HepG2 (cell line): ENCODE measurements at regions not wholly inside any gene's neighbourhood (a gene's known extent, or its start where the extent isn't known, plus 50 kb on each side); places are given as distances from the start of the nearest gene placed in this dataset.

Source experiments
- ATAC-seq: fragments of 200-7000 bp; cut with Tn5 transposase; 3 replicates; pipeline ENCODE4 v1.9.1; 2020; ENCODE audit warnings: mild to moderate bottlenecking, moderate library complexity
- BruUV-seq: library from RNA; stranded (reverse); fragments of 400-500 nt; replicated peaks from 2 replicates; lab custom pipeline; 2021; lab: Mats Ljungman, UMichigan
- CTCF ChIA-PET: fragments of 300-600 bp; formaldehyde crosslinking; extraction: SDS; loops from one replicate; lab custom pipeline; 2021; ENCODE audit warnings: low total read pairs, inconsistent platforms, low intra/inter-chr PET ratio; lab: Yijun Ruan, JAX
- POLR2A ChIA-PET: fragments of 350-600 bp; sonication (Branson Sonifier 250); formaldehyde crosslinking; loops from one replicate; lab custom pipeline; 2020; ENCODE audit warnings: antibody characterized with exemption, inconsistent platforms; lab: Yijun Ruan, JAX
- DNase-seq: peaks from one replicate; pipeline ENCODE4 v3.0.0-alpha.2; 2015; ENCODE audit warnings: low spot score
- FAIRE-seq: peaks from 3 replicates; lab custom pipeline; 2011; peaks lifted over from hg19 to GRCh38; lab: Jason Lieb, UNC
- H2AFZ ChIP-seq: one replicate; pipeline ENCODE4 v1.6.1; 2011; ENCODE audit warnings: low read length, inconsistent platforms
- H3K27ac ChIP-seq: fragments of 300-600 bp; 3 replicates; pipeline ENCODE4 v1.8.0; 2011; ENCODE audit warnings: mixed run types, mild to moderate bottlenecking, mixed read lengths, low read length, inconsistent platforms; ENCODE audit not compliant: insufficient read depth; ENCODE audit errors: extremely low read length
- H3K27me3 ChIP-seq, 2 experiments: fragments of 200-600 bp in 1 of 2; 2 replicates in 1 of 2; 3 replicates in 1 of 2; pipeline versions ENCODE4 v1.6.0 to v1.8.0; 2011; ENCODE audit warnings: low read length in 2 of 2, mild to moderate bottlenecking in 2 of 2, moderate library complexity in 2 of 2, inconsistent platforms in 1 of 2; ENCODE audit not compliant: insufficient read depth in 2 of 2, control insufficient read depth in 1 of 2
- H3K36me3 ChIP-seq, 2 experiments: fragments of 200-600 bp in 1 of 2; replicated peaks in 1 of 2; 2 replicates in 1 of 2; 3 replicates in 1 of 2; pipeline versions ENCODE4 v1.5.1 to v1.8.0; 2011; ENCODE audit warnings: low read length in 2 of 2, inconsistent platforms in 1 of 2; ENCODE audit not compliant: insufficient read depth in 2 of 2, control insufficient read depth in 1 of 2
- H3K4me1 ChIP-seq: 2 replicates; pipeline ENCODE4 v1.5.1; 2012; ENCODE audit warnings: low read length, inconsistent platforms; ENCODE audit not compliant: insufficient read depth
- H3K4me2 ChIP-seq: 2 replicates; pipeline ENCODE4 v1.6.0; 2011; ENCODE audit warnings: low read depth, low read length, inconsistent platforms
- H3K4me3 ChIP-seq, 3 experiments: fragments of 200-600 bp in 1 of 3; sonication (generic), shearing (Covaris generic) in 1 of 3; replicated peaks in 1 of 3; 2 replicates each; pipeline ENCODE4 v1.5.1; 2011 to 2016; ENCODE audit warnings: low read length in 3 of 3, inconsistent platforms in 2 of 3, low read depth in 2 of 3, mild to moderate bottlenecking in 2 of 3, control low read depth in 1 of 3, mixed read lengths in 1 of 3; ENCODE audit not compliant: insufficient read depth in 1 of 3
- H3K79me2 ChIP-seq: one replicate; pipeline ENCODE4 v1.6.1; 2011; ENCODE audit warnings: low read length, inconsistent platforms; ENCODE audit not compliant: insufficient read depth
- H3K9ac ChIP-seq: 2 replicates; pipeline ENCODE4 v1.6.0; 2011; ENCODE audit warnings: mild to moderate bottlenecking, low read depth, low read length, inconsistent platforms; ENCODE audit not compliant: insufficient read depth
- H3K9me3 ChIP-seq: 2 replicates; pipeline ENCODE4 v1.5.1; 2012; ENCODE audit warnings: mild to moderate bottlenecking, low read length
- H4K20me1 ChIP-seq: 2 replicates; pipeline ENCODE4 v1.6.0; 2011; ENCODE audit warnings: inconsistent platforms, mild to moderate bottlenecking, low read length, moderate library complexity; ENCODE audit not compliant: insufficient read depth
- CENPX ChIP-seq: sonication (generic); formaldehyde crosslinking; IDR thresholded peaks from 2 replicates; pipeline ENCODE4 v1.9.0; 2021; ENCODE audit warnings: mild to moderate bottlenecking, missing genetic modification reagents, moderate library complexity
- LCORL ChIP-seq, 2 experiments: fragments of 450-650 bp in 1 of 2; sonication (generic) in 1 of 2; formaldehyde crosslinking in 1 of 2; IDR thresholded peaks; 2 replicates each; pipeline versions ENCODE4 v1.5.0 to v1.6.1; 2017 to 2020; ENCODE audit warnings: antibody characterized with exemption in 1 of 2, missing genetic modification reagents in 1 of 2
- MAFK ChIP-seq, 2 experiments: IDR thresholded peaks in 1 of 2; conservative IDR thresholded peaks in 1 of 2; 2 replicates each; pipeline ENCODE4 v1.6.1; 2011; ENCODE audit warnings: improper control_type of control experiment in 2 of 2, low read length in 2 of 2
- SAFB2 ChIP-seq: sonication (generic); formaldehyde crosslinking; IDR thresholded peaks from 2 replicates; pipeline ENCODE4 v1.5.1; 2020; ENCODE audit warnings: missing genetic modification reagents, low read depth, mild to moderate bottlenecking, borderline replicate concordance
- SP4 ChIP-seq: sonication (generic); formaldehyde crosslinking; IDR thresholded peaks from 2 replicates; pipeline ENCODE4 v1.8.1; 2023; ENCODE audit warnings: mild to moderate bottlenecking, missing genetic modification reagents
- ZNF264 ChIP-seq: sonication (generic); formaldehyde crosslinking; IDR thresholded peaks from 2 replicates; pipeline ENCODE4 v1.4.0; 2020; ENCODE audit warnings: missing genetic modification reagents
- ZNF280D ChIP-seq: sonication (generic); formaldehyde crosslinking; IDR thresholded peaks from 2 replicates; pipeline ENCODE4 v1.5.1; 2020; ENCODE audit warnings: mild to moderate bottlenecking, missing genetic modification reagents
- ZNF441 ChIP-seq: sonication (generic); formaldehyde crosslinking; IDR thresholded peaks from 2 replicates; pipeline ENCODE4 v1.7.0; 2021; ENCODE audit warnings: missing genetic modification reagents, borderline replicate concordance
- ZNF510 ChIP-seq: sonication (generic); formaldehyde crosslinking; IDR thresholded peaks from 2 replicates; pipeline ENCODE4 v1.4.0; 2020; ENCODE audit warnings: low read depth, mild to moderate bottlenecking, missing genetic modification reagents
- ZNF7 ChIP-seq: IDR thresholded peaks from 2 replicates; pipeline ENCODE4 v1.6.1; 2016; ENCODE audit warnings: missing biosample characterization, missing genetic modification reagents
- ZNF773 ChIP-seq: sonication (generic); formaldehyde crosslinking; IDR thresholded peaks from 2 replicates; pipeline ENCODE4 v1.4.0; 2020; ENCODE audit warnings: missing genetic modification reagents, borderline replicate concordance
- ZSCAN30 ChIP-seq: sonication (generic); formaldehyde crosslinking; IDR thresholded peaks from 2 replicates; pipeline ENCODE4 v1.5.0; 2020; ENCODE audit warnings: mild to moderate bottlenecking, missing genetic modification reagents
- WGBS: methylation state at CpG from one replicate; pipeline ENCODE4 v1.1.6; 2017; ENCODE audit warnings: low lambda C conversion rate; 5-methylcytosine and 5-hydroxymethylcytosine counted together
- in situ Hi-C: cut with HindIII; loops from 2 replicates; pipeline ENCODE4 v1.10.0; 2017; ENCODE audit warnings: low pct_unique_long_range_greater_than_20kb; ENCODE audit not compliant: extremely low pct_ligation_motif_present
- intact Hi-C: fragments of 100-400 bp; cut with micrococcal nuclease; formaldehyde crosslinking; loops from one replicate; pipeline ENCODE4 v1.10.0; 2022; ENCODE audit not compliant: unreplicated experiment
- TF ChIP-seq, protein P1 (sequence below): sonication (generic); formaldehyde crosslinking; conservative IDR thresholded peaks from 2 replicates; pipeline ENCODE4 v1.8.0; 2022; ENCODE audit warnings: low read depth, missing genetic modification reagents

DNA sequence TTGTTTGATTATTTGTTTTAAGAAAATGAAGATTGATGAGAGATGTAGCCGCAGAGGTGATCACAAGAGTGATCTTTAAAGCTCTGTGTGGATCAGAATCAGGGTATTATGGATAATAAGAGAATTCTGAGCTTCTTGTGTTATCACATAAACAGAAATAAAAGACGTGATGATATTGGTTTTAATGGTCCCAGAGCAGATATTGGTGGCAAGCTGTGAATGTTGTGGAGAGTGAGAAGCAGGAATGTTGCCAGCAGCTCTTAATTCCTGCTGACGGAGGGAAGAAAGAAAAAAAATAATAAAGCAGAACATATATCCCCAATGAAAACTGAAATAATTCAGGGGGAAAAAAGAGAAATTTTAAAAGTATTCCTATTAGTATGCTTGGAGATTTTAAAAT is 1015.9 kb downstream of the PCDH18 start (continued):
- no peak for TF ChIP-seq ZNF510

DNA sequence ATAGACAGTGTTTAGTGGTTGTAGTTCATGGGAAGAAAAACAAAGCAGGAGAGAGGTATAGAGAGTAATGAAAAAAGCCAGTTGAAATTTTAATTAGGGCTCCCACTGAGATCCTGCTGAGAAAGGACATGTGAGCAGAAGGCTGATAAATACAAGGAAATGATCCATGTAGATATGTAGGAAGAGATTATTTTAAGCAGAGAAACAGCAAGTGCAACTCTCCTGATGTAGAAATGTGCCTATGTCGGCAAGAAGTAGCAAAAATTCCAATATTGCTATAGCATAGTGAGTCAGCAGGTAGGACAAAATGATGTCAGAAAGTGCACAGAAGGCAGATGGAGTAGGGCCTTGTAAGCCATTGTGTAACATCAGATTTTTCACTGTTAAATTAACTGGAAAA is 1027.3 kb downstream of the PCDH18 start:
- no peak for DNase-seq
- ATAC-seq = no peak
- no peaks in the 10 kb centered on the region for H3K9me3 ChIP-seq
- no peaks in the 10 kb centered on the region for H3K79me2 ChIP-seq
- WGBS = 6% methylated on average over 1 of the region's 1 CpG
- ChIA-PET CTCF (no interaction called here), POLR2A (no interaction called here)
- no peaks in the 10 kb centered on the region for H3K36me3 ChIP-seq
- TF ChIP-seq MAFK (conservative IDR thresholded peaks at IDR 0.05 in 1 of 2, IDR thresholded peaks at IDR 0.05 in 1 of 2; ENCODE audit: low read length in 2 of 2) (0 out of 4 replicates have a peak, but pooled peaks of 1 of the 2 experiments have one; percentile 13), SAFB2 (no peak), ZNF264 (CRISPR knock-in tag) (no peak)
- TF ChIP-seq, protein P1, sequence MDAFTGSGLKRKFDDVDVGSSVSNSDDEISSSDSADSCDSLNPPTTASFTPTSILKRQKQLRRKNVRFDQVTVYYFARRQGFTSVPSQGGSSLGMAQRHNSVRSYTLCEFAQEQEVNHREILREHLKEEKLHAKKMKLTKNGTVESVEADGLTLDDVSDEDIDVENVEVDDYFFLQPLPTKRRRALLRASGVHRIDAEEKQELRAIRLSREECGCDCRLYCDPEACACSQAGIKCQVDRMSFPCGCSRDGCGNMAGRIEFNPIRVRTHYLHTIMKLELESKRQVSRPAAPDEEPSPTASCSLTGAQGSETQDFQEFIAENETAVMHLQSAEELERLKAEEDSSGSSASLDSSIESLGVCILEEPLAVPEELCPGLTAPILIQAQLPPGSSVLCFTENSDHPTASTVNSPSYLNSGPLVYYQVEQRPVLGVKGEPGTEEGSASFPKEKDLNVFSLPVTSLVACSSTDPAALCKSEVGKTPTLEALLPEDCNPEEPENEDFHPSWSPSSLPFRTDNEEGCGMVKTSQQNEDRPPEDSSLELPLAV (CRISPR knock-in tag) = no peak
- no peak overlapping the region for H3K9ac ChIP-seq
- H3K4me2 ChIP-seq = no peak overlapping the region
- no peak overlapping the region for H3K4me3 ChIP-seq
- no peak overlapping the region for H3K27ac ChIP-seq
- intact Hi-C loops (no loop called here), in situ Hi-C loops (no loop called here)
- no peaks in the 10 kb centered on the region for H4K20me1 ChIP-seq
- H2AFZ ChIP-seq = no peak overlapping the region
- no peaks in the 10 kb centered on the region for H3K27me3 ChIP-seq
- FAIRE-seq = no peak
- no TSS peak for BruUV-seq
- H3K4me1 ChIP-seq = no peaks in the 10 kb centered on the region

DNA sequence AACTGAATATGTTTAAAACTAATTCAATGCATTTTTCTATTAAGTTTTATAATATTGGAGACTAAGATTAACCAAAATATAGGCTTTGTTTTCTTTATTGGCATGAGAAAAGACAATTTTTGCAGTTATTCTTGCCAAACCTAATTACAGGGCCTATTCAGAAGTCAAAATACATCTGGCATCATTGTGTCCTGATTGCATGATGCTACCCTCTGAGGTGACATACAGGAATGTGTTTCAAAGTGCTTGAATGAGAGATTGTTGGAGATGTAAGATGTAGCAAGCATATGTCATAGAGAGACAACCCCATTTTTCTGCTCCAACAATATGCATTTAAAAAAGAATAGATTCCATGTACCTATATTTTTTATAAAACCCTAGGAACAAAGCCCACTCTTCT is 1036.4 kb downstream of the PCDH18 start:
- no peak for ATAC-seq
- H3K4me3 ChIP-seq = no peak overlapping the region
- ChIA-PET POLR2A (no interaction called here), CTCF (no interaction called here)
- no TSS peak for BruUV-seq
- no peaks in the 10 kb centered on the region for H3K9me3 ChIP-seq
- H3K9ac ChIP-seq = no peak overlapping the region
- H3K4me2 ChIP-seq = no peak overlapping the region
- no peak for DNase-seq
- H3K4me1 ChIP-seq = no peaks in the 10 kb centered on the region
- in situ Hi-C loops (no loop called here), intact Hi-C loops (no loop called here)
- H3K27me3 ChIP-seq = no peaks in the 10 kb centered on the region
- FAIRE-seq = no peak
- H2AFZ ChIP-seq = no peak overlapping the region
- no peaks in the 10 kb centered on the region for H3K79me2 ChIP-seq
- H3K27ac ChIP-seq = no peak overlapping the region
- H4K20me1 ChIP-seq = no peaks in the 10 kb centered on the region
- H3K36me3 ChIP-seq = no peaks in the 10 kb centered on the region
- TF ChIP-seq ZNF441 (no peak), LCORL (IDR thresholded peaks at IDR 0.05) (no peak), LCORL (CRISPR knock-in tag; IDR thresholded peaks at IDR 0.05) (no peak), ZSCAN30 (CRISPR knock-in tag) (no peak), SP4 (CRISPR knock-in tag) (no peak), CENPX (no peak), ZNF7 (CRISPR knock-in tag) (no peak), ZNF280D (CRISPR knock-in tag) (no peak), ZNF773 (no peak)
